ENCODE measurements at regions not wholly inside any gene's neighbourhood (a gene's known extent, or its start where the extent isn't known, plus 50 kb on each side); places are given as distances from the start of the nearest gene placed in this dataset.

- DNase-seq: no peak
These were observed 51.2 kb upstream of the ABCC4 start for GRCh38 chr13:95352486-95352885.

- no peak for DNase-seq
These were observed 52.9 kb upstream of the ABCC4 start for GRCh38 chr13:95354156-95354555.

- no peak for DNase-seq
These were observed 53.6 kb upstream of the ABCC4 start for GRCh38 chr13:95354680-95355487.

GRCh38 chr13:95355494-95355893, 54.2 kb upstream of the ABCC4 start:
- no peak for DNase-seq

- no peak for DNase-seq
These were observed 55.7 kb upstream of the ABCC4 start for GRCh38 chr13:95356916-95357315.

- DNase-seq: no peak
These were observed 56.6 kb upstream of the ABCC4 start for GRCh38 chr13:95357875-95358274.

GRCh38 chr13:95360052-95360451, 58.8 kb upstream of the ABCC4 start:
- no peak for DNase-seq

DNA sequence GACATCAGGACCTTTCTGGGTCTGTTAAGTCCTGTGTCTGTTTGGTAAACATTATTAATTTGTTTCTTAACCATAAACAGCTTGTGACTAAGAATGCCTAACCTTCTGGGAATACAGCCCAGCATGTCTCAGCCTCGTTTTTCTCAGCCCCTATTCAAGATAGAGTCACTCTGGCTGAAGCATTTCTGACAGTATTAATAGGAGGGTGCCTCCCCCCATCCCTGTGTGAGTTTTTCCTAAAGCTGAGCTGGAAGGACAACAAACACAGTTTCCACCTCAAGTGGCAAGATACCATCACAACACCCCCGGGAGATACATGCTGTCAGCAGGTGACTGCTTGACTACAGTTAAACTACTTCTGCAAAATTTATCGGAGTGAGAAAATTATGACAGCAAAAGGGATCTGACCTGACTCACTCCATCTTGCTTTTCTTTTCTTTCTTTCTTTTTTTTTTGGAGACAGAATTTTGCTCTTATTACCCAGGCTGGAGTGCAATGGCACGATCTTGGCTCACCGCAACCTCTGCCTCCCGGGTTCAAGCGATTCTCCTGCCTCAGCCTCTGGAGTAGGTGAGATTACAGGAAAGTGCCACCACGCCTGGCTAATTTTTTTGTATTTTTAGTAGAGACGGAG, 59.3 kb upstream of the ABCC4 start:
- DNase-seq: no peak

DNA sequence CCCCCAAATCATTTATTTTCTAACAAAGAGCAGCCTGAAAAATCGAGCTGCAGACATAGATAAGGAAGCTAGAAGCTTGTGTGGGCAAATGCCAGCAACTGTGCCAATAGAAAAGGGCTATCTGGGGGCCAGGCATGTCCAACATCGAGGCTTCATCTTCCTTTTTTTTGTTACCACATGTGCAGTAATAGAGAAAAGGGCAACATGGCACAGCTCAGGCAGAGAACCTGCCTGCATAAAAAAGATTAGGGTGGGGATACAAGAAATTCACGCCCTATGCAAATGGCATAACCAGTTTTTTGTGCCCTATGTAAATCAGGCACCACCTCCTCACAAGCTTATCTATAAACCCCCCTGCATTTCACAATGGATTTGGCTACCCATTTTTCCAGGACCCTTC, 60.4 kb upstream of the ABCC4 start:
- DNase-seq: no peak

- DNase-seq: no peak
These were observed 61.4 kb upstream of the ABCC4 start for GRCh38 chr13:95362666-95363065.

- DNase-seq: no peak
These were observed 66.1 kb upstream of the ABCC4 start for GRCh38 chr13:95367309-95367843.

DNA sequence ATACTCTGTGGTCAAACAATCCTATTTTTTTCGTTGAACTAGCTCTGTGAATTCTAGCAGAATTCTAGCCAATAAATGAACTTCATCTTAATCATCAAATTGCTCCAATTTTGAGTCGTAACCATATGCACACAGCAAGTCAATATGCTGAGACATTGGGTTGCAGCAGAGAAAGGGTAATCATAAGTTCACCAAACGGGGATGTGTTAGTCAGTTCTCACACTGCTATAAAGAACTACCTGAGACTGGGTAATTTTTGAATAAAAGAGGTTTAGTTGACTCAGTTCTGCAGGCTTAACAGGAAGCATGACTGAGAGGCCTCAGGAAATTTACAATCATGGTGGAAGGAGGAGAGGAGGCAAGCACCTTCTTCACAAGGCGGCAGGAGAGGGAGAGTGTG, 67.7 kb upstream of the ABCC4 start:
- DNase-seq: no peak

DNA sequence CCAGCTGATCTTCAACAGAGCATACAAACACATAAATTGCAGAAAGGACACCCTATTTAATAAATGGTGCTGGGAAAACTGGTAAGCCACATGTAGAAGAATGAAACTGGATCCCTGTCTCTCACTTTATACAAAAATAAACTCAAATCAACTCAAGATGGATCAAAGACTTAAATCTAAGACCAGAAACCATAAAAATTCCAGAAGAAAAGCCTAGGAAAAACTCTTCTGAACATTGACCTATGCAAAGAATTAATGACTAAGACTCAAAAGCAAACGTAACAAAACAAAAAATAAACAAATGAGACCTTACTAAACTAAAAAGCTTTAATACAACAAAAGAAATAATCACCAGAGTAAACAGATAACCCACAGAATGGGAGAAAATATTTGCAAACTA, 74.5 kb upstream of the ABCC4 start:
- DNase-seq: no peak

DNA sequence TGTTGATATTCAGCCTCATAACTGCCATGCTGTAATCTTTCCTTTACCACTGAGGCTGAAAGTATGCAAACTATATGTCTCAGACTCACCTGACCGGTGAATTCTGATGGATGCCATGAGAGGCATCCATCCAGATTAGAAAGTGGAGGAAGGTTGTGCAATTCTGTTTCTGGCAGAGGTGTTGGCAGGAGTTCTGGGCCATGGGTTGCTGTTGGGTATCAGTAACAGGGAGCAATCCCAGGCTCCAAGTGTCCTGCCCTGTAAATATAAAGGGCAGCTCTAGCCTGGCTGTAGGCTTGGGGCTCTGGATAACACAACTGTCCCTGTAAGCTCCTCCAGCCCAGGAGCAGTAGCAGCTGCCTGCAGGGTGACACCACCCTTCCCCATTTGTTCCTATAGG, 77.4 kb upstream of the ABCC4 start:
- no peak for DNase-seq

DNA sequence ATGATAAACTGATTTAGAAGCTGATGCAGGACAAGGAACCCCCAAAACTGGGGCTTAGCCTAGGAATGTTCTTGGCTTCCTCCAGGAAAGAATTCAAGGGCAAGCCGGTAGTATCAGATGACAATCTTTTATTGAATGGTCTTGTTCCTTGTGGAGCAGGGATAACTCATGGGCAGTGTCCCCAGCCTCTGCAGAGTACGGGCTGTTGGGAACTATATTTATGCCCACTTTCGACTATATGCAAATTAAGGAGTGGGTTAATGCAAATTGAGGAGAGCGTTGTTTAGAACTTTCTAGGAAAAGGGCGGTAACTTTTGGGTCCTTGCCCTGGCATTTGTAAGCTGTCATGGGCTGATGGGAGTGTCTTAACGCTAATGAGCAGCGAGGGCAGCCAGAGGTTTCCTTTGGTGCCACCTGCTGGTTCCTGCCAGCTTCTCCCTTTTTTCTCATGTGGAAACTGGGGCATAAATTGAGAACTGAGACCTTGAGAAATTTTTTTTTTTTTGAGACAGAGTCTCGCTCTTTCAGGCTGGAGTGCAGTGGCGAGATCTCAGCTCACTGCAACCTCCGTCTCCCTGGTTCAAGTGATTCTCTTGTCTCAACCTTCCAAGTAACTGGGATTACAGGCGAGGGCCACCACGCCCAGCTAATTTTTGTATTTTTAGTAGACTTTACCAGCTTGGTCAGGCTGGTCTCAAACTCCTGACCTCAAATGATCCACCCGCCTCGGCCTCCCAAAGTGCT, 79.4 kb upstream of the ABCC4 start:
- peak; percentile 78 for DNase-seq

DNA sequence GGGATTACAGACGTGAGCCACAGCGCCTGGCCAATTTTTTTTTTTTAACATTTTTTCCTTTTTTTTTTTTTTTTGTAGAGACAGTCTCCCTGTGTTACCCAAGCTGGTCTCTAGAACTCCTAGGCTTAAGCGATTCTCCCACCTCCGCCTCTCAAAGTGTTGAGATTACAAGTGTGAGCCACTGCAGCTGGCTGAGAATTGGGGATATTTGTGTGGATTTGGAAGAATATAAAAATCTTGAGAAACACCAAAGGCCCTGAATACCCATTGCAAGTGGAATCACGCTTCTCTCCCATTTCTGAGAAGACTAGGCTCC, 79.9 kb upstream of the ABCC4 start:
- DNase-seq: no peak

GRCh38 chr13:95382411-95382810, 81.2 kb upstream of the ABCC4 start:
- no peak for DNase-seq

GRCh38 chr13:95382916-95383315, 81.7 kb upstream of the ABCC4 start:
- DNase-seq: no peak

DNA sequence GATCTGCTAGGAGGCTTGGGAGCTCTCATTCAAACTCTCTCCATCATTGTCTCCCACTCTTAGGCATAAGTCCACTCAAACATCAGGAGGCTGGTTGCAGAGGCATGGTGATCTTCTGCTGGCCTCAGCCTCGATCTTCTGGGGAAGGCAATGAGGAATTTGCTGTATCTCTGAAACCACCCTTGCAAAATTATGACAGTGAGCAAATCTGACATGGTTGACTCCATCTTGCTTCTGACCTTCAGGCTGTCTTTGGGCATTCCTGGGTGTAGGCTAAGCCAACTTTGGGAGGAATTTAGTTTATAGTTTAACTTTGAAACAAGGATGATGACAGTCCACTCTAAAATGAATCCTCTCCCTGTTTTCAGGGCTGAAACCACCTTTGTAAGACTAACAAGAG, 84.1 kb upstream of the ABCC4 start:
- no peak for DNase-seq

DNA sequence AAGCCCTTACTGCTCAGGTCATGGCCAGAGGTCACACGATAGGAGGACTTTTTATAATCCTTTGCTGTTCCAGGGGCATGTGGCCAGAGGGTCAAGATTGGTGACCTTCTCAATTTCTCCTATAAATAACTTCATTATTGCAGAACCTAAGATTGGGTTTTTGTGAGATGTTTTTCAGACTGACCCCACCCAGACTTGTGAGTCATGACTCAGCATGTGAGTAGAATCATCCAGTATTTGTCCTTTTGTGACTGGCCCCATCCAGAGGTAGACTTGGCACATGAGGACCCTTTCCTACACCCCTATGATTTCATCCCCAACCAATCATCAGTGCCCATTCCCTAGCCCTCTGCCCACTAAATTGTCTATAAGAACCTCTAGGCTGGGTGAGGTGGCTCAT, 84.5 kb upstream of the ABCC4 start:
- no peak for DNase-seq

DNA sequence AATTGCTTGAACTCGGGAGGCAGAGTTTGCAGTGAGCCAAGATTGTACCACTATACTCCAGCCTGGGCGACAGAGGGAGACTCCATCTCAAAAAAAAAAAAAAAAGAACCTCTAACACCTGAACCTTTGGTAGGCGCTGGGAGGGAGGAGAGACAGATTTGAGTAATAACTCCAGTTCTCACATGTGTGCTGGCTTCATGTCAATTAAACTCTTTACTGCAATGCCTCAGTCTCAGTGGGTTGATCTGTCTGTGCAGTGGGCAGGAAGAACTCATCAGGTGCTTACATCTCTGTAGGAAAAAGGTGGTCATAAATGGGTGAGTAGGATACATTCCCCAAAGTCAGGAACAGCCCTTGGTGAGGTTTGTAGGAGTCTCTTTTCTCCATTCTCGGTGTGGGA, 85.1 kb upstream of the ABCC4 start:
- DNase-seq: no peak

GRCh38 chr13:95387733-95388207, 86.5 kb upstream of the ABCC4 start:
- DNase-seq: no peak

- DNase-seq: no peak
These were observed 87.3 kb upstream of the ABCC4 start for GRCh38 chr13:95388420-95389079.
